Urinary bladder (tissue), 3 donors: ENCODE measurements at regions not wholly inside any gene's neighbourhood (a gene's known extent, or its start where the extent isn't known, plus 50 kb on each side); places are given as distances from the start of the nearest gene placed in this dataset.

Experiments
- DNase-seq: peaks from one replicate; pipeline ENCODE4 v3.0.0-alpha.2; 2015; ENCODE audit errors: extremely low spot score
- H3K27ac ChIP-seq: one replicate; pipeline ENCODE4 v1.5.1; 2013; ENCODE audit warnings: low read depth, mild to moderate bottlenecking, moderate library complexity
- H3K36me3 ChIP-seq: one replicate; pipeline ENCODE4 v1.6.1; 2013; ENCODE audit warnings: mild to moderate bottlenecking, moderate library complexity; ENCODE audit not compliant: insufficient read depth
- H3K4me1 ChIP-seq: one replicate; pipeline ENCODE4 v1.6.1; 2013; ENCODE audit warnings: mild to moderate bottlenecking, moderate library complexity; ENCODE audit not compliant: insufficient read depth
- H3K4me3 ChIP-seq: one replicate; pipeline ENCODE4 v1.5.1; 2013; ENCODE audit warnings: low read depth, low read length
- WGBS: extraction: QIAGEN DNeasy Blood & Tissue Kit; methylation state at CpG from one replicate; pipeline ENCODE4 v1.1.7; 2013; 5-methylcytosine and 5-hydroxymethylcytosine counted together
- donor health status: healthy with polysubstance abuse.
- donor health status: healthy.

GRCh38 chr9:108631496-108632285 is 224.1 kb downstream of the ACTL7B start:
- 68% methylated on average over 3 of the region's 3 CpGs for WGBS
- H3K27ac ChIP-seq, result no peak overlapping the region
- no peaks in the 10 kb centered on the region for H3K36me3 ChIP-seq
- no peak overlapping the region for H3K4me3 ChIP-seq
- no peaks in the 10 kb centered on the region for H3K4me1 ChIP-seq
- DNase-seq, result no peak

GRCh38 chr9:108628316-108628715 is 227.5 kb downstream of the ACTL7B start:
- no peaks in the 10 kb centered on the region for H3K4me1 ChIP-seq
- no peak for DNase-seq
- no peak overlapping the region for H3K27ac ChIP-seq
- no peak overlapping the region for H3K4me3 ChIP-seq
- H3K36me3 ChIP-seq, result no peaks in the 10 kb centered on the region

- Histone ChIP-seq H3K4me1 (no peaks in the 10 kb centered on the region), H3K4me3 (no peak overlapping the region), H3K36me3 (no peaks in the 10 kb centered on the region), H3K27ac (no peak overlapping the region)
- DNase-seq, result no peak
- WGBS, result 94% methylated on average over 19 of the region's 19 CpGs
Observed at GRCh38 chr9:108626743-108627142, 229.0 kb downstream of the ACTL7B start.

- no peaks in the 10 kb centered on the region for H3K4me1 ChIP-seq
- WGBS, result 81% methylated on average over 3 of the region's 3 CpGs
- H3K36me3 ChIP-seq, result no peaks in the 10 kb centered on the region
- H3K4me3 ChIP-seq, result no peak overlapping the region
- no peak overlapping the region for H3K27ac ChIP-seq
- no peak for DNase-seq
Observed at GRCh38 chr9:108621991-108622855, 233.6 kb downstream of the ACTL7B start.

- DNase-seq, result no peak
- Histone ChIP-seq H3K4me3 (no peak overlapping the region), H3K4me1 (no peaks in the 10 kb centered on the region), H3K27ac (no peak overlapping the region), H3K36me3 (no peaks in the 10 kb centered on the region)
- WGBS, result 70% methylated on average over 2 of the region's 2 CpGs
Observed at GRCh38 chr9:108620767-108621166, 235.0 kb downstream of the ACTL7B start.

DNA sequence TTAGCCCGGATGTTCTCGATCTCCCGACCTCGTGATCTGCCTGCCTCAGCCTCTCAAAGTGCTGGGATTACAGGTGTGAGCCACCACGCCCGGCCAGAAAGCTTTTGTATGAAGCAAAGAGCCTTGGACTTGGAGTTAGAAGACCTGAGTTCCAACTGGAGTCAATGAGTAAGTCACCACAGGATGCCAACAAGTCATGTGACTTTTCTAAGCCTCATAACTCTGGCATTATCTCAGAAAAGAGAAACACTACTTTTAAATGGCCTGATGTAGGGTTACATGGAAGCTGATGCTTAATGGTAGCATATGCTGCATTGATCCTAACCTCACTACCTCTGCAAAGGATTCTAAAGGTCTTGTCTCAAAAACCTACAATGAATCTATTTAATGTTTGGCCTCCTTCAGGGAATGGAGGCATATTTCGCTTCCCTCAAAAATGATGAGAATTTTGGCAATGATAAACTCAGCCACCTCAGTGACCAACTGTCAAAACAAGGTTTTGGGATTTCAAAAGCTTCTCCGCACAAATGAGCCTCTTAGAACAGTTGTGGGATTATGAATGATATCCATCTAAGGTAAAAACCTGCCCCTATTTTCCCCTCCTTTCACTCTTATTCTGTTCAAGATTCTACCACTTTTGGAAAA is 236.8 kb downstream of the ACTL7B start:
- H3K4me1 ChIP-seq, result no peaks in the 10 kb centered on the region
- no peaks in the 10 kb centered on the region for H3K36me3 ChIP-seq
- no peak overlapping the region for H3K27ac ChIP-seq
- WGBS, result 95% methylated on average over 8 of the region's 8 CpGs
- no peak overlapping the region for H3K4me3 ChIP-seq
- DNase-seq, result no peak

DNA sequence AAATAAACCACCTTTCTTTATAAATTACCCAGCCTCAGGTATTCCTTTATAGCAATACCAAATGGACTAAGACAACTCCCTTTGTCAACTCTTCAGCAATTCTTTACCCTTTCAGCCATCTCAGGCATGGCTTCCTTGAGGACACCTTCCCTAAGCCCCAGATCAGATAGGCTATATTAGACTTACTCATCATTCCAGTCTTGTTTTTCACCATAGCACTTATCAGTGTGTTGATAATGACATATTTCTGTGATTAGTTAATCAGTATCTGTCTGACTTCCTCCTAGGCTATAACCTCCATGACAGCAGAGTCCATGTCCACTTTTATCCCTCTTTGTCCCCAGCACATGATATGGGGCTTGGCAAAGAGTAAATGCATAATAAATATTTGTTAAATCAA is 238.1 kb downstream of the ACTL7B start:
- Histone ChIP-seq H3K36me3 (no peaks in the 10 kb centered on the region), H3K4me1 (no peaks in the 10 kb centered on the region), H3K4me3 (no peak overlapping the region), H3K27ac (no peak overlapping the region)
- no peak for DNase-seq

- Histone ChIP-seq H3K36me3 (no peaks in the 10 kb centered on the region), H3K4me1 (no peaks in the 10 kb centered on the region), H3K27ac (no peak overlapping the region), H3K4me3 (no peak overlapping the region)
- 58% methylated on average over 1 of the region's 1 CpG for WGBS
- no peak for DNase-seq
Observed at GRCh38 chr9:108615152-108615551, 240.6 kb downstream of the ACTL7B start.

- no peak for DNase-seq
- no peak overlapping the region for H3K4me3 ChIP-seq
- no peaks in the 10 kb centered on the region for H3K4me1 ChIP-seq
- no peak overlapping the region for H3K27ac ChIP-seq
- whole genome bisulfite sequencing, result 74% methylated on average over 2 of the region's 2 CpGs
- no peaks in the 10 kb centered on the region for H3K36me3 ChIP-seq
Observed at GRCh38 chr9:108612513-108612912, 243.3 kb downstream of the ACTL7B start.

DNA sequence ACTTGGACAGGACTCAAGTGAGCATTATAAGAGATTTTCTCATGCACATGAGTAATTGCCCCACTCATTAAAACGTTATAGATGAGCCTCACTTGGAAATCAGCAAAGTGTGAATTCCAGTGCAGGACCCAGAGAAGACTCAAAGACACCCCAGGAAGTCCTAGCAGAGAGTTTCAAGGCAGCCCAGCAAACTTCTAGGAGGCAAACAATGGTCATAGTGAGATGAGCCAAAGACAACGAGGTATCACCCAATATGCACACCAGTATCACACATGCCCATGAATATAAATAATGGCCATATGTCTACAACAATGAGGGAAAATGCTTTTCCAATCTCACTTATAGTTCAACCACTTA is 245.9 kb downstream of the ACTL7B start:
- Histone ChIP-seq H3K27ac (no peak overlapping the region), H3K4me1 (no peaks in the 10 kb centered on the region), H3K4me3 (no peak overlapping the region), H3K36me3 (no peaks in the 10 kb centered on the region)
- 44% methylated on average over 2 of the region's 2 CpGs for WGBS
- DNase-seq, result no peak

- Histone ChIP-seq H3K4me1 (no peaks in the 10 kb centered on the region), H3K27ac (no peak overlapping the region), H3K36me3 (no peaks in the 10 kb centered on the region), H3K4me3 (no peak overlapping the region)
- DNase-seq, result no peak
- WGBS, result 50% methylated on average over 4 of the region's 4 CpGs
Observed at GRCh38 chr9:108609227-108609896, 246.4 kb downstream of the ACTL7B start.

- no peaks in the 10 kb centered on the region for H3K4me1 ChIP-seq
- no peak overlapping the region for H3K4me3 ChIP-seq
- H3K36me3 ChIP-seq, result no peaks in the 10 kb centered on the region
- 89% methylated on average over 4 of the region's 4 CpGs for WGBS
- DNase-seq, result no peak
- no peak overlapping the region for H3K27ac ChIP-seq
Observed at GRCh38 chr9:108607607-108608006, 248.2 kb downstream of the ACTL7B start.

DNA sequence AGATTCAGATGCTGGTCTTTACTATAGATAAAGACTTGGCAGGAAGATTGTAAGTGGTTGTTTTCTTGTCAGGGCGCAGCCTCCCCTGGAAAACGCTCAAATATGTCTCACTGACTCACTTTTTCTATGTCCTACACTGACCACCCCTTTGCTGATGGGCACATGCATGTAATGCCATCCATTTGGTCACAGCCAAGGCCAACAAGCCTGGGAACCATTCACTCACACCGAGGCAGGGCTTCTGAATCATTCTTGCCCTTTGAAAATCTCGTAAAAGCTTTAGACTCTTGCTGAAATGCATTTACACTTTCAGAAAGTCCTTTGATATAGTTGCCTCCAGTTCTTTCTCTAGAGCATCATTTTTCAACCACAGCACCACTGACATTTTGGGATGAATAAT is 249.4 kb downstream of the ACTL7B start:
- WGBS, result 64% methylated on average over 4 of the region's 4 CpGs
- no peak for DNase-seq
- H3K4me3 ChIP-seq, result no peak overlapping the region
- no peaks in the 10 kb centered on the region for H3K36me3 ChIP-seq
- H3K27ac ChIP-seq, result no peak overlapping the region
- no peaks in the 10 kb centered on the region for H3K4me1 ChIP-seq
